GM12873 (cell line): ENCODE measurements at regions not wholly inside any gene's neighbourhood (a gene's known extent, or its start where the extent isn't known, plus 50 kb on each side); places are given as distances from the start of the nearest gene placed in this dataset.

ENCODE experiments used
- CTCF ChIP-seq: IDR thresholded peaks from 2 replicates; pipeline ENCODE4 v1.5.1; 2012; ENCODE audit warnings: low read depth, mild to moderate bottlenecking, moderate library complexity, low read length, control low read depth; ENCODE audit not compliant: insufficient read depth; ENCODE audit errors: missing control alignments

DNA sequence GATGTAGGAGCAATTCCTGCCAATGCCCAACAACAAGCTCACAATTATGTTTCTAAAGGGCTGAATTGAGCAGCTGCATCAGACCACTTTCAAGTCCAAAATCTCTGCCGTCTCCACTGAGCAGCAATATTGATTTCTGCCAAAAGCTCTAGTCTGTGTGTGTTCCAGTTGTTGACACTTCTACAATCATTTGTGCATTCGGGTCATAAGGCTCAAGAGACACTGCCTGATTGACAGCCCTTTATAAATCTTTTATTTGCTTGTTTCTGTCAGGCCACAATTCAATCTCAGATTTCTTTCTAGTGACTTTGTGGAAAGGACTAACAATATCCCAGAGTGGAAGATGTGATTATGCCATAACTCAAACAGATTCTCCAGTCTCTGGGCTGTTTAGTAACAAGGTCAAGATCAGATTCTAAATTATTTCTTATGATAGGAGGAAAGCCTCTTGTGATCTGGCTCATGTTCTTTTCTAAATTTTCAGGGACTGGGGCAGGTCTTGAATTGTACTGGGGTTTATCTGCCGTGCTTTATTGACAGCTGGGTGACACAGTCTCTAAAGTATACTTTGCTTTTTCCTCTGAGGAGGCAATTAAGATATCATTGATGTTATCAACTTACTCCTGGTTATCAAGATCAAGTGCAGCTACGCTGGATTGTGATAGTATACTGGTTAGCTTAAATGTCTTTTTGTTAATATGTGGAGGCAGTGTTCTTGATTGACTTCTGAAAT, 377.1 kb downstream of the CNTNAP4 start:
- TF ChIP-seq CTCF = no peak

- TF ChIP-seq CTCF = no peak
Observed at GRCh38 chr16:76656994-76657393, 379.8 kb downstream of the CNTNAP4 start.

GRCh38 chr16:76661691-76662235, 384.6 kb downstream of the CNTNAP4 start:
- no peak for TF ChIP-seq CTCF

GRCh38 chr16:76665571-76666275, 388.5 kb downstream of the CNTNAP4 start:
- no peak for TF ChIP-seq CTCF

GRCh38 chr16:76668207-76668725, 391.1 kb downstream of the CNTNAP4 start:
- TF ChIP-seq CTCF = no peak

DNA sequence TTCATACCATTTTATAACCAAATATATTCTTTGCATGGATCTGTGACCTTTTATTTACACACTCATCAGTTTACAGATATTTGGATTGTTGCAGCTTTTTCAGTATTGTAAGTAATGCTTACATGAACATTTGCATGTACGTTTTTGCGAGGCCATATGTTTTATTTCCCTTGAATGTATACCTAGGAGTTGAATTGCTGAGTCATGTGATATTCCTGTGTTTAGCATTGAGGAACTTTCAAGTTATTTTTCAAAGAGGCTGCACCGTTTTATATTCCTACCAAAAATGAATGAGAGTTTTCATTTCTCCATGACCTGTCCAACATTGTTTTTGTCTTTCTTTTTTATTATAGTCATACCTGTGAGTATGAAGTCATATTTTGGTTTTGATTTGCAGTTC, 392.1 kb downstream of the CNTNAP4 start:
- TF ChIP-seq CTCF = no peak
